Hepatocyte (in vitro differentiated cells): ENCODE measurements at regions not wholly inside any gene's neighbourhood (a gene's known extent, or its start where the extent isn't known, plus 50 kb on each side); places are given as distances from the start of the nearest gene placed in this dataset.

Experiments
- EZH2 ChIP-seq: fragments of 200-600 bp; sonication (generic); IDR thresholded peaks from 2 replicates; pipeline ENCODE4 v1.6.1; 2016; ENCODE audit warnings: antibody characterized with exemption, mild to moderate bottlenecking, borderline replicate concordance
- EZH2phosphoT487 ChIP-seq: fragments of 200-600 bp; sonication (generic); IDR thresholded peaks from one replicate; pipeline ENCODE4 v1.6.1; 2018; ENCODE audit warnings: antibody characterized with exemption, mild to moderate bottlenecking, low read depth, moderate library complexity; ENCODE audit not compliant: unreplicated experiment, severe bottlenecking
- TF ChIP-seq, protein P1 (sequence below): fragments of 200-600 bp; sonication (generic); IDR thresholded peaks from 2 replicates; pipeline ENCODE4 v1.5.1; 2016; ENCODE audit warnings: antibody characterized with exemption, mild to moderate bottlenecking; ENCODE audit not compliant: poor library complexity

DNA sequence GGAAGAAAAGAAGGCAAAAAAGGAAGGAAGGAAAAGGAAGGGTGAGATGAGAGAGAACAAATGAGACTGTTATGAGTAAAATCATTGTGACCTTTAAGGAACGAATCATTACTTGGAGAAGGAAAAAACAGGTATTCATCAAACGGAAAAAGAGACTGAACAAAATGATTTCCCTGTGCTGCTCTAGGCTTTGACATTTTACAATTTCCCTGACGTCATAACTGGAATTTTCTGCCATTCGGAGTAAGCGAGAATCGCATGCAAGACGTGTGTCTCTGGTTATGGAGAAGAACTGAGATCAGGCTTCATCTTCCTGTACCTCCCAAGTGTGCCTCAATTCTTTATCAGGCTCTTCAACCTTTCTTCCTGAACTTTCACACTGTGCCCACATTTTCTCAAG is 534.7 kb upstream of the KLHL29 start:
- TF ChIP-seq, protein P1, sequence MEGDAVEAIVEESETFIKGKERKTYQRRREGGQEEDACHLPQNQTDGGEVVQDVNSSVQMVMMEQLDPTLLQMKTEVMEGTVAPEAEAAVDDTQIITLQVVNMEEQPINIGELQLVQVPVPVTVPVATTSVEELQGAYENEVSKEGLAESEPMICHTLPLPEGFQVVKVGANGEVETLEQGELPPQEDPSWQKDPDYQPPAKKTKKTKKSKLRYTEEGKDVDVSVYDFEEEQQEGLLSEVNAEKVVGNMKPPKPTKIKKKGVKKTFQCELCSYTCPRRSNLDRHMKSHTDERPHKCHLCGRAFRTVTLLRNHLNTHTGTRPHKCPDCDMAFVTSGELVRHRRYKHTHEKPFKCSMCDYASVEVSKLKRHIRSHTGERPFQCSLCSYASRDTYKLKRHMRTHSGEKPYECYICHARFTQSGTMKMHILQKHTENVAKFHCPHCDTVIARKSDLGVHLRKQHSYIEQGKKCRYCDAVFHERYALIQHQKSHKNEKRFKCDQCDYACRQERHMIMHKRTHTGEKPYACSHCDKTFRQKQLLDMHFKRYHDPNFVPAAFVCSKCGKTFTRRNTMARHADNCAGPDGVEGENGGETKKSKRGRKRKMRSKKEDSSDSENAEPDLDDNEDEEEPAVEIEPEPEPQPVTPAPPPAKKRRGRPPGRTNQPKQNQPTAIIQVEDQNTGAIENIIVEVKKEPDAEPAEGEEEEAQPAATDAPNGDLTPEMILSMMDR: no peak
- no peak for TF ChIP-seq EZH2phosphoT487
- no peak for TF ChIP-seq EZH2
